Upper lobe of left lung (tissue), 4 donors: ENCODE measurements at regions not wholly inside any gene's neighbourhood (a gene's known extent, or its start where the extent isn't known, plus 50 kb on each side); places are given as distances from the start of the nearest gene placed in this dataset.

ENCODE experiments used
- CTCF ChIP-seq, 6 experiments: fragments of 450-650 bp in 4 of 6; fragments of 200-600 bp in 2 of 6; sonication (generic) in 2 of 6; IDR thresholded peaks; one replicate each; pipeline ENCODE4 v1.5.1; 2016 to 2019; ENCODE audit warnings: antibody characterized with exemption in 6 of 6
- POLR2A ChIP-seq, 4 donors: fragments of 450-650 bp; IDR thresholded peaks; one replicate each; pipeline ENCODE4 v1.5.1; 2016 to 2017; ENCODE audit warnings: antibody characterized with exemption in 4 of 4, mild to moderate bottlenecking in 2 of 4

- TF ChIP-seq POLR2A (IDR thresholded peaks at IDR 0.05) (no peak), CTCF (IDR thresholded peaks at IDR 0.05) (no peak)
Observed at GRCh38 chr21:41664881-41665765, 101.7 kb downstream of the RIPK4 start.
